Mucosa of stomach (tissue), 1 donor: ENCODE measurements at regions not wholly inside any gene's neighbourhood (a gene's known extent, or its start where the extent isn't known, plus 50 kb on each side); places are given as distances from the start of the nearest gene placed in this dataset.
"Not testable (repeated sequence)": the region's sequence is repeated elsewhere in the genome, so short reads cannot be mapped to it uniquely, and the experiment has no call there.

Experiments
- H3K27me3 ChIP-seq: one replicate; pipeline ENCODE4 v1.7.0; 2013; ENCODE audit warnings: mild to moderate bottlenecking, low read length; ENCODE audit not compliant: control insufficient read depth, insufficient read depth
- H3K36me3 ChIP-seq: one replicate; pipeline ENCODE4 v1.7.0; 2013; ENCODE audit warnings: low read length; ENCODE audit not compliant: control insufficient read depth, insufficient read depth
- H3K4me1 ChIP-seq: one replicate; pipeline ENCODE4 v1.7.0; 2013; ENCODE audit warnings: mild to moderate bottlenecking, low read length; ENCODE audit not compliant: control insufficient read depth, insufficient read depth
- H3K4me3 ChIP-seq: one replicate; pipeline ENCODE4 v1.7.0; 2013; ENCODE audit warnings: low read length
- H3K9ac ChIP-seq: one replicate; pipeline ENCODE4 v1.7.0; 2013; ENCODE audit warnings: mild to moderate bottlenecking, low read length, moderate library complexity
- H3K9me3 ChIP-seq: one replicate; pipeline ENCODE4 v1.7.0; 2013; ENCODE audit warnings: mild to moderate bottlenecking, low read length, moderate library complexity; ENCODE audit not compliant: control insufficient read depth
- donor health status: Pancreatic carcinoma.

DNA sequence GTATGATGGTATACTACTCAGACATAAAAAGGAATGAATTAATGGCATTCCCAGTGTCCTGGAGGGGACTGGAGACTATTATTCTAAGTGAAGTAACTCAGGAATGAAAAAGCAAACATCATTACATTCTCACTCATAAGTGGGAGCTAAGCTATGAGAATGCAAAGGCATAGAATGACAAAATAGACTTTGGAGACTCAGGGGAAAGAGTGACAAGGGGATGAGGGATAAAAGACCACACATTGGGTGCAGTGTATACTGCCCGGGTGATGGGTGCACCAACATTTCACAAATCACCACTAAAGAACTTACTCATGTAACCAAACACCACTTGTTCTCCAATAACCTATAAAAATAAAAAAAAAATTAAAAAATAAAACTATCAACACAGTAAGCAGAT lies 587.3 kb upstream of the RGMB start:
- no peak overlapping the region for H3K9ac ChIP-seq
- H3K9me3 ChIP-seq = peaks cover 4% of the 10 kb centered on the region
- H3K4me3 ChIP-seq = no peak overlapping the region
- H3K4me1 ChIP-seq = no peaks in the 10 kb centered on the region
- no peaks in the 10 kb centered on the region for H3K27me3 ChIP-seq
- H3K36me3 ChIP-seq = no peaks in the 10 kb centered on the region

DNA sequence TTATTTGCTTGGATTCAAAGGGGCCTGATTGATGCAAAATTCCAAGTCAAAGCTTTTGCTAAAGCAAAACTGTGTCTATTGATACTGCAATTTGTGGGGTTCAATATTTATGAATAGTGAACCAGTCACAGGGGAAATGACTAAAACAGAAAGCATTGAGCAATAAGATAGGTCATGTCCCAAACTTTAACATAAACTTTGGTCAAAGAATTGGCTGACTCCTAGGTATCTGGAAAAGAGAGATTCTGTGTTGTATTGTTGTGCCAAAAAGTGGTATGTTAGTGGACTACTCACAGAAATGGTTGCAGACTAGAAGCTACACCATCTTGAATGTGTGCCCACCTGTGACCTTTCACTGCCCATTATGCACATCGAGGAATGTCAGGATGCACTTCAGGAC lies 585.5 kb upstream of the RGMB start:
- Histone ChIP-seq H3K9ac (no peak overlapping the region), H3K9me3 (peaks cover 4% of the 10 kb centered on the region), H3K27me3 (no peaks in the 10 kb centered on the region), H3K36me3 (no peaks in the 10 kb centered on the region), H3K4me1 (no peaks in the 10 kb centered on the region), H3K4me3 (no peak overlapping the region)

DNA sequence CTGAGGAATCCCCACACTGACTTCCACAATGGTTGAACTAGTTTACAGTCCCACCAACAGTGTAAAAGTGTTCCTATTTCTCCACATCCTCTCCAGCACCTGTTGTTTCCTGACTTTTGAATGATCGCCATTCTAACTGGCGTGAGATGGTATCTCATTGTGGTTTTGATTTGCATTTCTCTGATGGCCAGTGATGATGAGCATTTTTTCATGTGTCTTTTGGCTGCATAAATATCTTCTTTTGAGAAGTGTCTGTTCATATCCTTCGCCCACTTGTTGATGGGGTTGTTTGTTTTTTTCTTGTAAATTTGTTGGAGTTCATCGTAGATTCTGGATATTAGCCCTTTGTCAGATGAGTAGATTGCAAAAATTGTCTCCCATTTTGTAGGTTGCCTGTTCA lies 583.1 kb upstream of the RGMB start:
- H3K4me3 ChIP-seq, H3K4me1 ChIP-seq, H3K9ac ChIP-seq, H3K27me3 ChIP-seq, H3K9me3 ChIP-seq, H3K36me3 ChIP-seq: not testable (repeated sequence)

DNA sequence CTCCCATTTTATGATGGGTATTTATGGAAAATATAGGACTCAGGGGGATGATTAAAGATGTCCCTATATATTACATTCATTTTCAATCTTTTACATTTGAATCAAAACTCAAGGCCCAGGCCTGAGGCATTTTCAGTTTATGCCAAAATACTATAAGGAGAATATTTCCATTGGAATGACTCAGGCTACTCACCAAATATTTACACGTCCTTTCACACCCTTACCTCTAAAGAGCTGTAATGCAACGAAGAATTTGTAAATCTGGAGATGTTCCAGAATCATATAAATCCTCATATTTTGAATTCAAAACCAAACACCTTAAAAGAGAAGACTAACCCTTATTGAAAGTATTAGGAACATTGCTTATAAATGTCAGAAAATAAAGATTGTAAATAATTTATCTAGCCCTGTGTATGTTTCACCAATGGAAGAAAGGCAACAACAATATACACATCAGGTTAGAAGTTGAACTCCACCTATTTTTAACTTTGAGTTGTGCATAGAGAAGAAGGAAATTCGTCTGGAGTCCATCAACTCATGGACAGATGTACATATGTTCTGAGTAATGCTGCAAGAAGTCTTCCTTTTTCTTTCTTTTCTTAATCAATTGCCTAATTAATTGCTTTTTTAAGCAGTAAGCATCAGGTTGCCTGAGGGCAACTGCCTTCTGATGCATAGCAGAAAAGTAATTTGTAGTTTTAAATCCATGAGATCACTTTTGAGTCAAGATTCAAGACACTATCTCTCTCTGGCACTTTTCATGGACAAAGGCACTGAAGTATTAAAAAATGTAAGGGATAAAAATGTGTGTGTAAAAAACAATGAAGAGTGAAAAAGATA lies 579.3 kb upstream of the RGMB start:
- Histone ChIP-seq H3K9me3 (no peaks in the 10 kb centered on the region), H3K36me3 (no peaks in the 10 kb centered on the region), H3K27me3 (no peaks in the 10 kb centered on the region), H3K9ac (no peak overlapping the region), H3K4me1 (no peaks in the 10 kb centered on the region), H3K4me3 (no peak overlapping the region)

DNA sequence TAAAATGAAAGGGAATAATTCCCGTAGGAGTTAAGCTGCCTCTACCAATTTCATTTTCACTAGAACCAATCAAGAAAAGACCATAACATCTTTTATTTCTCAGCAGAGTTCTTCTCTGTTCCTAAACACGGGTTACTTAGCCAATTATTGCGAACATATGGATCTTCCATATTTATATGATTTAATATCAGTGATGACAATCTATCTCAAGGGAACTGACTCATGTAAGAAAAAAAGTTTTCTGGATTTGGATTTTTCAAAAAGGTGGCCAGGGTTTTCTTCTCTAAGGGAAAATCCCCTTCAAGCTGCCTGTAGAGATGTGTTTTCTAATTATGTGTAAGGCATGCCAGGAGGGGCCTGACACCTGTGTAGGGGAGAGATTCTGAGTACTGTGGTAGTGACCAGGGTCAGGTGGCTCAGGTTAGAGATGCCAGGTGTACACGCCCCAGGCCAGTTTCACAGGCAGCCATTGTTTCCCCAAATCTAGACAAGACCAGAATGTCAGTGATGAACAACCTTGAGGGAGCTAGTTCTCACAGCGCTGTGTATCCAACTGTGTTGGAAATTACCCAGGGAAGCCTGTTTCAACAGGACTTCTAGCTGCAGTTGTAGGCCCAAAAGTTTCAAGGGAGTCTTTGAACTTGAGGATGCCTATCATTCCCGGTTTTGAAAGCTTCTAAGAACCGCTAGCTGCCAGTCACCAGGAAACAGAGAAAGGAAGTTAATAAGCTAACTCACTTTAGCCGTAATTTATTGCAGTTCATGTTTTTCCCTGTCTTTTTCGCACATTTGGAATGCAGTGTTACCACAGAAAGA lies 572.5 kb upstream of the RGMB start:
- no peaks in the 10 kb centered on the region for H3K4me1 ChIP-seq
- no peak overlapping the region for H3K9ac ChIP-seq
- H3K27me3 ChIP-seq = no peaks in the 10 kb centered on the region
- H3K4me3 ChIP-seq = no peak overlapping the region
- H3K9me3 ChIP-seq = no peaks in the 10 kb centered on the region
- H3K36me3 ChIP-seq = no peaks in the 10 kb centered on the region

DNA sequence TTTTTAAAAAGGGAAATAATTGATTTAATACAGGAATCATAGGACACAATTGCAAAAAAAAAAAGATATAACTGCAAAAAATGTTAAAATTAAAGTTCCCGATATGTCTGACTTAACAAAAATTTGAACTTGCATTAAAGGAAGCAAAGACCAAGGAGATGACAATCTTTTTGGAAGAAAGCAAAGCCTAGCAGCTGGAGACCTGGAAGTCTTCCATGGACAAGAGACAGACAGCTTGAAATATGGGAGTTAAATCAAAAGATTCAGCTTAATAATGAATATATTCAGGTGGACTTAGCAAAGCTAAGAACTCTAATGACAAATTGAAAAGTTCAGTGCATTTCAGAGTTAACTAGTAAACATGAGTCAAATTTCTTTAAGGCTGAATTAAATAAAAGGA lies 568.7 kb upstream of the RGMB start:
- Histone ChIP-seq H3K36me3 (no peaks in the 10 kb centered on the region), H3K9ac (no peak overlapping the region), H3K27me3 (no peaks in the 10 kb centered on the region), H3K9me3 (no peaks in the 10 kb centered on the region), H3K4me3 (no peak overlapping the region), H3K4me1 (no peaks in the 10 kb centered on the region)

DNA sequence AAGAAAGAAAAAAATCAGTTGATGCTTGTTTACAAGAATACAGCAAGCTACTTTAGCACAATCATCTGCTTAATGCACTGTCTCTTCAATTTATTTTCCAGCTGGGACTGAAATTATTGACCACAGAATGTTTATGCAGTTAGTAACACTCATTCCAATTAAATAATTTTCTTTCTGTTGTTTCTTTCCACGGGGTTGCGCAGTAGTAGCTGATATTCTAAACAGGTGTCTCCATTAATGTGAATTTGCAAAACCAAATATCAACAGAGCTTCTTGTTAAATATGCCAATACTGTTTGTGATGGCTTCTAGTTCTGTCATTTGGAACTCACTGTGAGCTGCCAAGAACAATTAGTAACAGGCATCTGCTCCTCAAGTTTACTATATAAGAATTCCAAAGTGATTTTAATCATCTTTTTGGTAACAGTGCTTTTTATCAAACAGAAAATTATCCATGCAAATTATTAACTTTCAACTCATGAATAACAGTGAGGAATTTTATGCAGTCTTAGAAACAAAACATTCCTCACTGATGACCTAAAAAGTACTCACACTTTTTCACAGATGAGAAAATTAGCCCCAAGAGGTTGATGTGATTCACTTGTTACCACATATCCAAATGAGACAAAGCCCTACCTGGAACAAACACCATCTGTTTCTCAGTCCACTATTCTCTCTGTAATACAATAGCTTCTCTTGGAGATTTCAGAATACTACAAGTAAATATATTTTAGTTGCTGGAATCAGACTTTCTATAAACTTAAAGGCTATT lies 567.6 kb upstream of the RGMB start:
- Histone ChIP-seq H3K36me3 (no peaks in the 10 kb centered on the region), H3K4me1 (no peaks in the 10 kb centered on the region), H3K9ac (no peak overlapping the region), H3K27me3 (no peaks in the 10 kb centered on the region), H3K9me3 (no peaks in the 10 kb centered on the region), H3K4me3 (no peak overlapping the region)

DNA sequence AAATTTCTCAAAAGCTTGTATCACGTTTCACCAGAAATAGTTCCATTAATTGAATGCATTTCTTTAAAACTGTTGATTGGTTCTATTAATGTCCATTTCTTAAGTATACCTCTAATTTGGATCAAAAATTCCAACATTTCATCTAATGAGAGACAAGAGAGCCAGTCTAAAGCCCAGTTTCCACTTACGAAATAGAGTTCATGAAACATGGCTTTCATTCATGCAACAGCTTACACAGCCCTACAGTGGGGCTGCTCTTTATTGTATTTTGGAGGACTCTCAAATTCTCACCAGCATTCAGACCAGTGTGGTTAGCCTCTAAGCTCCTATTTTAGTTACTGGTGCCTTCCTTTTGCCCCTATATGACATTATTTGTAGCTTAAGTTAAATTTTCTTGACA lies 566.9 kb upstream of the RGMB start:
- no peaks in the 10 kb centered on the region for H3K4me1 ChIP-seq
- no peak overlapping the region for H3K4me3 ChIP-seq
- H3K9ac ChIP-seq = no peak overlapping the region
- H3K27me3 ChIP-seq = no peaks in the 10 kb centered on the region
- H3K9me3 ChIP-seq = no peaks in the 10 kb centered on the region
- no peaks in the 10 kb centered on the region for H3K36me3 ChIP-seq

DNA sequence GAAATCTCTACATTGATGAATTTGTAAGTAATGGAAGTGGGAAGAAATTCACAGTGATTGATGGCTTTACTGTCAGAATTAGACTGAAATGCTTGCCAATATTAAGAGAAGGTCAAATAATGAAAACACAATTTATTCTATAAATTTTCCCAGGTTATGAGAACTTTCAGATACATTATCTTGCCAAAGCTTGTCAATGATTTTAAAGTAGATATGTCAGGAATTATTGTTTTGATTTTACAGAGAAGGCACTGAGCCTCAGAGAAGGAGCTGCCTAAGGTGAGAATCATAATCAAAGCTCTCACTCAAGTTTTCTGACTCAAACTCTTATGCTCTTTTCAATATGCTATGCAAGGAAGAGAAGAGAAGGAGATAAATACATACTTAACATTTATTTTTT lies 564.0 kb upstream of the RGMB start:
- no peaks in the 10 kb centered on the region for H3K36me3 ChIP-seq
- H3K9me3 ChIP-seq = no peaks in the 10 kb centered on the region
- no peaks in the 10 kb centered on the region for H3K4me1 ChIP-seq
- H3K9ac ChIP-seq = no peak overlapping the region
- no peak overlapping the region for H3K4me3 ChIP-seq
- no peaks in the 10 kb centered on the region for H3K27me3 ChIP-seq

DNA sequence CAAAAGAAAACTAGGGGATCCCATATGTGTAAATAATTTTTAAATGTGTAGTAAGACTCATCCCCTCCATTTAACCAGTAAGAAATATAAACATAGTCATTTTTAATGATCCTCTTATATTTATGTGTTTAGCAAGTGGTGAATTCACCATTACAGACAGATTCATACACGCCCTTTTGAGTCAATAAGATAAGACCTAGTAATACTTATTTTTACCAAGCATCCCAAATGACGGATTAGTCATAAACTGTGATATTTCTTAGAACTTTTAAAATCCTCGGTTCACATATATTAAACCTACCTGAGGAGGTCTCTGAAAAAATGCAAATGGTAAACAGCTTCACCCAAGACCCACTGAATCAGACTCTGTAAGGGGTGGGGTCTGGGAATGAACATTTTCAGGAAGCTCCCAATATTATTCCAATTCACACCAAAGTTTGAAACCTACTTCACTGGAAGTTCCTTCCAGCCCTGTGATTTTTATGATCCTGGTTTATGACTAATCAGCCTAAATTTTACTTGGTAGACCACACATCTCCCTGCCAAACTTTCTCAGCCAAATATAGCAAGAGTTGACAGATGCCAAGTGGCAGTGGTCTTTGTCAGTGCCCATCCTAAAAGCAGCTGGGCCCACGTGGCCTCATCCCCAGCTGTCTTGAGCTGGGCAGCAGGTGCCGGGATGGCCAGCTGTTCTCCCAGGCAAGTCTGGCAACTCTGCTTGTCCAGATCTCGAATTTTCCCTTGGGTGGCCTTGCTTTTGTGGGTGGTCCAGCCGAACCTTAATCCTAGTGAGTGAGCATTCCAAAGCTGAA lies 559.0 kb upstream of the RGMB start:
- Histone ChIP-seq H3K4me3 (no peak overlapping the region), H3K9ac (no peak overlapping the region), H3K9me3 (no peaks in the 10 kb centered on the region), H3K36me3 (no peaks in the 10 kb centered on the region), H3K27me3 (no peaks in the 10 kb centered on the region), H3K4me1 (no peaks in the 10 kb centered on the region)

DNA sequence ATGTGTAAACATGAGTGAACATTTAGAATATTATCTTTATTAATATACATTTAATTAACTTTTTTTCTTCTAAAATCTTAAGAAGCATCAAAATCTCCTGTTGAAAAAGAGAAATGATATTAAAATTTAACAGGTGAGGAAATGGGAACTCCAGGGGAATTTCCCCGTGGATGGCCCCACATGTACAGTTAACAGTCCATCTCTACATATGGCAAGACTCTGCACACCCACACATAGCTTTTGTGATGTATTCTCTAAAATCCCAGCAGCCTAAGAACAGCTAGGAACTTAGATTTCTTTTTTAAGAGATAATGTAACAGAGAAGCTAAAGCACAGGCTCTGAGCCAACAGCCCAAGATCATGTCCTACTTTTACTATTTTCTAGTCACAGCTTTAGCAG lies 556.3 kb upstream of the RGMB start:
- Histone ChIP-seq H3K4me3 (no peak overlapping the region), H3K36me3 (no peaks in the 10 kb centered on the region), H3K9ac (no peak overlapping the region), H3K27me3 (no peaks in the 10 kb centered on the region), H3K9me3 (no peaks in the 10 kb centered on the region), H3K4me1 (no peaks in the 10 kb centered on the region)
